GM18505 (cell line): ENCODE measurements at regions not wholly inside any gene's neighbourhood (a gene's known extent, or its start where the extent isn't known, plus 50 kb on each side); places are given as distances from the start of the nearest gene placed in this dataset.

Source experiments
- ATAC-seq: cut with Tn5 transposase; IDR thresholded peaks from one replicate; pipeline ENCODE4 v1.9.1; 2021; ENCODE audit not compliant: unreplicated experiment
- POLR2A ChIP-seq: IDR thresholded peaks from 4 replicates; pipeline ENCODE4 v1.6.1; 2011; ENCODE audit warnings: borderline replicate concordance; ENCODE audit not compliant: insufficient read depth, insufficient read length; ENCODE audit errors: extremely low read depth

GRCh38 chr14:31978423-31978822 lies 98.7 kb upstream of the ARHGAP5 start:
- ATAC-seq: no peak
- no peak for TF ChIP-seq POLR2A

GRCh38 chr14:31982642-31983041 lies 94.5 kb upstream of the ARHGAP5 start:
- no peak for TF ChIP-seq POLR2A
- ATAC-seq: no peak

GRCh38 chr14:31986405-31986804 lies 90.7 kb upstream of the ARHGAP5 start:
- ATAC-seq: no peak
- TF ChIP-seq POLR2A: no peak

GRCh38 chr14:31987721-31988120 lies 89.4 kb upstream of the ARHGAP5 start:
- no peak for ATAC-seq
- TF ChIP-seq POLR2A: no peak

- ATAC-seq: no peak
- no peak for TF ChIP-seq POLR2A
These were observed 88.9 kb upstream of the ARHGAP5 start for GRCh38 chr14:31988244-31988643.

- no peak for ATAC-seq
- no peak for TF ChIP-seq POLR2A
These were observed 86.8 kb upstream of the ARHGAP5 start for GRCh38 chr14:31990183-31990857.

GRCh38 chr14:31990926-31991572 lies 86.1 kb upstream of the ARHGAP5 start:
- TF ChIP-seq POLR2A: no peak
- no peak for ATAC-seq

- no peak for ATAC-seq
These were observed 85.1 kb upstream of the ARHGAP5 start for GRCh38 chr14:31992011-31992447.

GRCh38 chr14:31993521-31993951 lies 83.6 kb upstream of the ARHGAP5 start:
- ATAC-seq: no peak
- no peak for TF ChIP-seq POLR2A

More at GRCh38 chr14:31992011-31992447, 85.1 kb upstream of the ARHGAP5 start:
- no peak for TF ChIP-seq POLR2A

- ATAC-seq: no peak
- TF ChIP-seq POLR2A: no peak
These were observed 82.6 kb upstream of the ARHGAP5 start for GRCh38 chr14:31994391-31995033.

GRCh38 chr14:32003585-32003984 lies 73.5 kb upstream of the ARHGAP5 start:
- no peak for ATAC-seq
- no peak for TF ChIP-seq POLR2A

- ATAC-seq: no peak
- no peak for TF ChIP-seq POLR2A
These were observed 72.8 kb upstream of the ARHGAP5 start for GRCh38 chr14:32004300-32004699.

GRCh38 chr14:32005628-32006027 lies 71.5 kb upstream of the ARHGAP5 start:
- ATAC-seq: no peak
- TF ChIP-seq POLR2A: no peak

- no peak for ATAC-seq
- no peak for TF ChIP-seq POLR2A
These were observed 70.6 kb upstream of the ARHGAP5 start for GRCh38 chr14:32006263-32007110.

- no peak for ATAC-seq
- no peak for TF ChIP-seq POLR2A
These were observed 69.2 kb upstream of the ARHGAP5 start for GRCh38 chr14:32007755-32008362.
